K562 (cell line): ENCODE measurements at regions not wholly inside any gene's neighbourhood (a gene's known extent, or its start where the extent isn't known, plus 50 kb on each side); places are given as distances from the start of the nearest gene placed in this dataset.
A peak's percentile ranks its signal among the peaks of the same experiment; 100 is the strongest.

Experiments used
- CEBPB ChIP-seq: fragments of 450-650 bp; IDR thresholded peaks from 2 replicates; pipeline ENCODE4 v1.6.1; 2016; ENCODE audit warnings: missing genetic modification characterization, missing compliant biosample characterization
- CTBP1 ChIP-seq: fragments of 450-650 bp; IDR thresholded peaks from 2 replicates; pipeline ENCODE4 v1.6.1; 2016; ENCODE audit warnings: borderline replicate concordance
- FOXJ3 ChIP-seq: sonication (generic); formaldehyde crosslinking; IDR thresholded peaks from 2 replicates; pipeline ENCODE4 v1.4.0; 2020; ENCODE audit warnings: mild to moderate bottlenecking, missing genetic modification reagents
- FOXK2 ChIP-seq, 2 experiments: fragments of 450-650 bp; IDR thresholded peaks in 1 of 2; conservative IDR thresholded peaks in 1 of 2; 2 replicates each; pipeline ENCODE4 v1.6.1; 2016; ENCODE audit warnings: low read depth in 2 of 2, mild to moderate bottlenecking in 1 of 2
- KDM1A ChIP-seq, 2 experiments: fragments of 450-650 bp; IDR thresholded peaks; 2 replicates each; pipeline ENCODE4 v1.6.1; 2016; ENCODE audit warnings: mild to moderate bottlenecking in 2 of 2
- PHB ChIP-seq: fragments of 250-450 bp; sonication (Bioruptor Pico); IDR thresholded peaks from 2 replicates; pipeline ENCODE4 v1.5.0; 2021
- PTBP1 ChIP-seq: fragments of 200-400 bp; formaldehyde crosslinking; IDR thresholded peaks from 2 replicates; pipeline ENCODE4 v1.6.1; 2017; ENCODE audit warnings: low read depth, low read length
- PYGO2 ChIP-seq: fragments of 450-650 bp; IDR thresholded peaks from 2 replicates; pipeline ENCODE4 v1.6.1; 2016; ENCODE audit warnings: mild to moderate bottlenecking, missing genetic modification characterization, moderate library complexity, missing compliant biosample characterization
- SNIP1 ChIP-seq: fragments of 450-650 bp; IDR thresholded peaks from 2 replicates; pipeline ENCODE4 v1.7.1; 2017; ENCODE audit warnings: low read depth, mild to moderate bottlenecking
- SNRNP70 ChIP-seq: fragments of 200-400 bp; formaldehyde crosslinking; optimal IDR thresholded peaks from 2 replicates; pipeline ENCODE3; 2017; ENCODE audit warnings: low read depth, low read length
- SOX6 ChIP-seq: fragments of 450-650 bp; IDR thresholded peaks from 2 replicates; pipeline ENCODE4 v1.6.1; 2014; ENCODE audit warnings: mild to moderate bottlenecking
- SPI1 ChIP-seq: IDR thresholded peaks from 2 replicates; pipeline ENCODE4 v1.6.1; 2011; ENCODE audit warnings: low read depth, low read length, control low read depth, borderline replicate concordance
- SREBF1 ChIP-seq: fragments of 150-350 bp; IDR thresholded peaks from 2 replicates; pipeline ENCODE4 v1.6.1; 2014; ENCODE audit warnings: antibody characterized with exemption, low read depth, low read length, borderline replicate concordance
- TCF7L2 ChIP-seq: fragments of 150-350 bp; IDR thresholded peaks from 2 replicates; pipeline ENCODE4 v1.6.1; 2016; ENCODE audit warnings: low read depth, mild to moderate bottlenecking, low read length, moderate library complexity
- WHSC1 ChIP-seq: IDR thresholded peaks from one replicate; pipeline ENCODE4 v1.6.1; 2012; ENCODE audit warnings: low read length, control low read depth, inconsistent platforms
- ZFX ChIP-seq: sonication (generic); formaldehyde crosslinking; IDR thresholded peaks from 2 replicates; pipeline ENCODE4 v1.8.0; 2022; ENCODE audit warnings: mild to moderate bottlenecking, missing genetic modification reagents, moderate library complexity
- ZNF41 ChIP-seq: fragments of 250-450 bp; sonication (Bioruptor Pico); conservative IDR thresholded peaks from 2 replicates; pipeline ENCODE4 v1.4.0; 2020; ENCODE audit warnings: mild to moderate bottlenecking
- ZNF77 ChIP-seq: fragments of 250-450 bp; sonication (Bioruptor Pico); IDR thresholded peaks from 2 replicates; pipeline ENCODE4 v1.5.0; 2020
- TF ChIP-seq, protein P1 (sequence below): sonication (generic); formaldehyde crosslinking; IDR thresholded peaks from 2 replicates; pipeline ENCODE4 v1.8.0; 2023; ENCODE audit warnings: missing genetic modification reagents, mild to moderate bottlenecking, borderline replicate concordance
- TF ChIP-seq, protein P2 (sequence below): sonication (generic); formaldehyde crosslinking; IDR thresholded peaks from 2 replicates; pipeline ENCODE4 v1.8.1; 2023; ENCODE audit warnings: mild to moderate bottlenecking, missing genetic modification reagents
- TF ChIP-seq, protein P3 (sequence below): fragments of 250-450 bp; sonication (Bioruptor Pico); IDR thresholded peaks from 2 replicates; pipeline ENCODE4 v1.9.0; 2021; ENCODE audit warnings: mild to moderate bottlenecking
- TF ChIP-seq, protein P4 (sequence below): fragments of 450-650 bp; IDR thresholded peaks from 2 replicates; pipeline ENCODE4 v1.6.1; 2016; ENCODE audit warnings: mild to moderate bottlenecking

DNA sequence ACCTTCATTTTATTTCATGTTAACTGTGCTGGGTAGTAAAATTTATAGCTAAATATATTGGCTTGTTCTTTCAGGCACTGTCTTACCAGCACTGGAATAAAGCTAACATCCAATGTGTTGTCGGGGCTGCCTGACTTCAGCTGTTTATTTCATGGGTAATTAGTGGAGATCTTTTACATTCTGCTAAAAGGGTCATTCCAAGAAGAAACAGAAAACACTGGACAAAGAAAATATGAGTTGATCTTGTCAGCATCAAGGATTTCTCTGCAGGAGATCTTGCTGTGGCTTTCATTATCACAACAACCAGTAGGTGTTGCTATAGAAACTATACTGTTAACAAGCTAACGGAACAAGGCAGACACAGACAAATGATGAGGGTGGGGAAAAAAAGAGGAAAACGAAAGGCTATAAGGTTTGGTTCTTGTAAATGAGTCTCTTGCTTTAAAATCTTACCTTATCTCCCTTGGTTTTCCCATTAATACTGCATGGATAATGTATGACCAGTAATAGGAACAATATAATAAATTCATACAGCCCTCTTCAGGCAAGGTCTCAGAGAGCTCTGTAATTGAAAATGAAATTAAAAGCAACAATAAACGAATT, 206.8 kb downstream of the SIM1 start (continued):
- TF ChIP-seq, protein P1, sequence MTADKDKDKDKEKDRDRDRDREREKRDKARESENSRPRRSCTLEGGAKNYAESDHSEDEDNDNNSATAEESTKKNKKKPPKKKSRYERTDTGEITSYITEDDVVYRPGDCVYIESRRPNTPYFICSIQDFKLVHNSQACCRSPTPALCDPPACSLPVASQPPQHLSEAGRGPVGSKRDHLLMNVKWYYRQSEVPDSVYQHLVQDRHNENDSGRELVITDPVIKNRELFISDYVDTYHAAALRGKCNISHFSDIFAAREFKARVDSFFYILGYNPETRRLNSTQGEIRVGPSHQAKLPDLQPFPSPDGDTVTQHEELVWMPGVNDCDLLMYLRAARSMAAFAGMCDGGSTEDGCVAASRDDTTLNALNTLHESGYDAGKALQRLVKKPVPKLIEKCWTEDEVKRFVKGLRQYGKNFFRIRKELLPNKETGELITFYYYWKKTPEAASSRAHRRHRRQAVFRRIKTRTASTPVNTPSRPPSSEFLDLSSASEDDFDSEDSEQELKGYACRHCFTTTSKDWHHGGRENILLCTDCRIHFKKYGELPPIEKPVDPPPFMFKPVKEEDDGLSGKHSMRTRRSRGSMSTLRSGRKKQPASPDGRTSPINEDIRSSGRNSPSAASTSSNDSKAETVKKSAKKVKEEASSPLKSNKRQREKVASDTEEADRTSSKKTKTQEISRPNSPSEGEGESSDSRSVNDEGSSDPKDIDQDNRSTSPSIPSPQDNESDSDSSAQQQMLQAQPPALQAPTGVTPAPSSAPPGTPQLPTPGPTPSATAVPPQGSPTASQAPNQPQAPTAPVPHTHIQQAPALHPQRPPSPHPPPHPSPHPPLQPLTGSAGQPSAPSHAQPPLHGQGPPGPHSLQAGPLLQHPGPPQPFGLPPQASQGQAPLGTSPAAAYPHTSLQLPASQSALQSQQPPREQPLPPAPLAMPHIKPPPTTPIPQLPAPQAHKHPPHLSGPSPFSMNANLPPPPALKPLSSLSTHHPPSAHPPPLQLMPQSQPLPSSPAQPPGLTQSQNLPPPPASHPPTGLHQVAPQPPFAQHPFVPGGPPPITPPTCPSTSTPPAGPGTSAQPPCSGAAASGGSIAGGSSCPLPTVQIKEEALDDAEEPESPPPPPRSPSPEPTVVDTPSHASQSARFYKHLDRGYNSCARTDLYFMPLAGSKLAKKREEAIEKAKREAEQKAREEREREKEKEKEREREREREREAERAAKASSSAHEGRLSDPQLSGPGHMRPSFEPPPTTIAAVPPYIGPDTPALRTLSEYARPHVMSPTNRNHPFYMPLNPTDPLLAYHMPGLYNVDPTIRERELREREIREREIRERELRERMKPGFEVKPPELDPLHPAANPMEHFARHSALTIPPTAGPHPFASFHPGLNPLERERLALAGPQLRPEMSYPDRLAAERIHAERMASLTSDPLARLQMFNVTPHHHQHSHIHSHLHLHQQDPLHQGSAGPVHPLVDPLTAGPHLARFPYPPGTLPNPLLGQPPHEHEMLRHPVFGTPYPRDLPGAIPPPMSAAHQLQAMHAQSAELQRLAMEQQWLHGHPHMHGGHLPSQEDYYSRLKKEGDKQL (CRISPR knock-in tag): no peak
- TF ChIP-seq CEBPB (tag): no peak
- peak; percentile 76 to 82; a peak in 3 of 4 replicates for TF ChIP-seq FOXK2 (conservative IDR thresholded peaks at IDR 0.05 in 1 of 2, IDR thresholded peaks at IDR 0.05 in 1 of 2; ENCODE audit: low read depth in 2 of 2)
- peak; percentile 69 for TF ChIP-seq SOX6
- TF ChIP-seq, protein P2, sequence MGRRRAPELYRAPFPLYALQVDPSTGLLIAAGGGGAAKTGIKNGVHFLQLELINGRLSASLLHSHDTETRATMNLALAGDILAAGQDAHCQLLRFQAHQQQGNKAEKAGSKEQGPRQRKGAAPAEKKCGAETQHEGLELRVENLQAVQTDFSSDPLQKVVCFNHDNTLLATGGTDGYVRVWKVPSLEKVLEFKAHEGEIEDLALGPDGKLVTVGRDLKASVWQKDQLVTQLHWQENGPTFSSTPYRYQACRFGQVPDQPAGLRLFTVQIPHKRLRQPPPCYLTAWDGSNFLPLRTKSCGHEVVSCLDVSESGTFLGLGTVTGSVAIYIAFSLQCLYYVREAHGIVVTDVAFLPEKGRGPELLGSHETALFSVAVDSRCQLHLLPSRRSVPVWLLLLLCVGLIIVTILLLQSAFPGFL (CRISPR knock-in tag): no peak
- no peak for TF ChIP-seq WHSC1
- TF ChIP-seq ZNF77 (CRISPR knock-in tag): no peak
- TF ChIP-seq, protein P3, sequence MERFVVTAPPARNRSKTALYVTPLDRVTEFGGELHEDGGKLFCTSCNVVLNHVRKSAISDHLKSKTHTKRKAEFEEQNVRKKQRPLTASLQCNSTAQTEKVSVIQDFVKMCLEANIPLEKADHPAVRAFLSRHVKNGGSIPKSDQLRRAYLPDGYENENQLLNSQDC (CRISPR knock-in tag): no peak
- no peak for TF ChIP-seq SNIP1
- no peak for TF ChIP-seq ZFX
- TF ChIP-seq ZNF41 (CRISPR knock-in tag): no peak
- TF ChIP-seq, protein P4, sequence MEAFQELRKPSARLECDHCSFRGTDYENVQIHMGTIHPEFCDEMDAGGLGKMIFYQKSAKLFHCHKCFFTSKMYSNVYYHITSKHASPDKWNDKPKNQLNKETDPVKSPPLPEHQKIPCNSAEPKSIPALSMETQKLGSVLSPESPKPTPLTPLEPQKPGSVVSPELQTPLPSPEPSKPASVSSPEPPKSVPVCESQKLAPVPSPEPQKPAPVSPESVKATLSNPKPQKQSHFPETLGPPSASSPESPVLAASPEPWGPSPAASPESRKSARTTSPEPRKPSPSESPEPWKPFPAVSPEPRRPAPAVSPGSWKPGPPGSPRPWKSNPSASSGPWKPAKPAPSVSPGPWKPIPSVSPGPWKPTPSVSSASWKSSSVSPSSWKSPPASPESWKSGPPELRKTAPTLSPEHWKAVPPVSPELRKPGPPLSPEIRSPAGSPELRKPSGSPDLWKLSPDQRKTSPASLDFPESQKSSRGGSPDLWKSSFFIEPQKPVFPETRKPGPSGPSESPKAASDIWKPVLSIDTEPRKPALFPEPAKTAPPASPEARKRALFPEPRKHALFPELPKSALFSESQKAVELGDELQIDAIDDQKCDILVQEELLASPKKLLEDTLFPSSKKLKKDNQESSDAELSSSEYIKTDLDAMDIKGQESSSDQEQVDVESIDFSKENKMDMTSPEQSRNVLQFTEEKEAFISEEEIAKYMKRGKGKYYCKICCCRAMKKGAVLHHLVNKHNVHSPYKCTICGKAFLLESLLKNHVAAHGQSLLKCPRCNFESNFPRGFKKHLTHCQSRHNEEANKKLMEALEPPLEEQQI: 0 out of 2 replicates have a peak, but pooled peaks have one; percentile 20
- TF ChIP-seq PYGO2: 0 out of 2 replicates have a peak, but pooled peaks have one; percentile 36
- TF ChIP-seq FOXJ3 (CRISPR knock-in tag): peak; percentile 86
- no peak for TF ChIP-seq PTBP1
- TF ChIP-seq TCF7L2: no peak
- TF ChIP-seq CTBP1: peak; percentile 56
- TF ChIP-seq SREBF1: no peak
- no peak for TF ChIP-seq SPI1
- no peak for TF ChIP-seq PHB (CRISPR knock-in tag)
- TF ChIP-seq SNRNP70: no peak
- TF ChIP-seq KDM1A (IDR thresholded peaks at IDR 0.05): peak in 1 of 2 experiments; percentile 7; a peak in 1 of 4 replicates
